ENCODE measurements at regions not wholly inside any gene's neighbourhood (a gene's known extent, or its start where the extent isn't known, plus 50 kb on each side); places are given as distances from the start of the nearest gene placed in this dataset.

- no peak for TF ChIP-seq CTCF (IDR thresholded peaks at IDR 0.05)
- no peak for TF ChIP-seq POLR2A (IDR thresholded peaks at IDR 0.05)
Measured at GRCh38 chr13:91189506-91189905, 158.0 kb upstream of the MIR17HG start.

Measured in esophagus squamous epithelium (tissue), 4 donors.